ENCODE measurements at regions not wholly inside any gene's neighbourhood (a gene's known extent, or its start where the extent isn't known, plus 50 kb on each side); places are given as distances from the start of the nearest gene placed in this dataset.

DNA sequence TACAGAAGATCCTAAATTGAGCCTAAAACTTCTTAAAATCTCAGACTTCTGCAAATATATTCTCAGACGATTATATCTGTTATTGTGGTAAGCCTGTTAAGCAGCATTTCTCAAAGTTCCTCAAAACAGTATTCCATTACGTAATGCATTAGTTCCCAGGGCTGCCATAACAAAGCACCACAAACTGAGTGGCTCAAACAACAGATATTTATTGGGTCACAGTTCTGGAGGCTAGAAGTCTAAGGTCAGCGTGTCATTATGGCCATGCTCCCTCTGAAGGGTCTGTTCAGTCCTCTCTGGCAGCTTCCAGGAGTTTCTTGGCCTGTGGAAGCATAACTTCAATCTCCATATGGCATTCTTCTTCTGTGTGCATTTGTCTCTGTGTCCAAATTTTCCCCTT lies 103.5 kb upstream of the ST6GALNAC5 start:
- DNase-seq, result no peak

DNA sequence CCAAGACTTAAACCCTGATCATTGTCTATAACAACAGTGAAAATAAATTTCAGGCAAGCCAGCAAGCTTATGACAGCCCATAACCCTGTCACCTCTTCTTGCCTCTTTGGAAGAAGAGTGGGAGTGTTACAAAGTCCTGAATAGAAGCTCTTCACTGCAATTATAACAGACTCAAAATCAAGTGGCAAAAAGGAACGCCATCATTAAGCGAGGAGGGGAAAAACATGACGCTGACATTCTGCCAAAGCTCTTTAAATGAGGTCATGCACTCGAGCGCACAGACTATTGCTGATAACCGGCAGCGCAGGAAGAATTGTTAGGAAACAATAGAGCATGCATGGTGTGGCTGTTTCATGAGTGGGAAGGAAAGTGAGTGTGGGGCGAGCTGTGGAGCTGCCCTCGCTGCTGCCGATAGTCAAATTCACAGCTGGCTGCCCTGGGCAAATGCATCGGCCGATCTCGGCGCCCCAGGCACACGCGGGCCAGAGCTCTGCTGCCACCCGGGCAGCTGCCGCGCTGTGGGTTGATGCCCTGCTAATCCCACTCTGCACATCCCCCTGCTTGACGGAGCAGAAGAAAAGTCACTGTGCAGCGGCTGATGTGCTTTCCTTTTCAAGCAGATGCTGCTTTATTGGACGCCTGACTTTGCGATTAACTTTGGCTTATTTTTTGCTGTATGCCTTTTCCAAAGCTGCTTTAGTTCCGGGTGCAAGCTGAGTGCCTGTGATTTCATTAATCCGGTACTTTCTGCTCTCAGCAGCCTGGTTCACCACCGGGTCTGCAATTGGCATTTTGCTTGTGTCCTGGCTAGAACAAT lies 102.4 kb upstream of the ST6GALNAC5 start:
- DNase-seq, result peak in 26 of 51 donors; percentile 1 to 66 (median 8)

DNA sequence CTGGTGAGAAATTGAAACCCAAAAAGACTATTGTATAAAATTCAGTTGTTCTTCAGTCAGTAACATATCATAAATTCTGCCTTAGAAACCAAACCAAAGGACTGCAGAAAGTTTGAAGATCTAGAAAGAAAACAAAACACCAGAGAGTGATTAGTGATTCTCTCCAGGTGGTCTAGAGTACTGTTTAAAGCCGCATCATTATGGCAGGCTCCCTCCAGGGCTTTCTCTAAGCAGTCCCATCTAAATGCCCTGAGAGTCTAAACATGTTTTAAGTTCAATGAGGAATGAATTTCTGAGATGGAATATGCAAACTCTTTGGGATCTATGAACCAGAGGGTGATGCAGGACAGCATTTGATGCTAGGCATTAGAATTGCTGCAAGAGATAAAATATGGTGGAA lies 100.9 kb upstream of the ST6GALNAC5 start:
- DNase-seq, result no peak

DNA sequence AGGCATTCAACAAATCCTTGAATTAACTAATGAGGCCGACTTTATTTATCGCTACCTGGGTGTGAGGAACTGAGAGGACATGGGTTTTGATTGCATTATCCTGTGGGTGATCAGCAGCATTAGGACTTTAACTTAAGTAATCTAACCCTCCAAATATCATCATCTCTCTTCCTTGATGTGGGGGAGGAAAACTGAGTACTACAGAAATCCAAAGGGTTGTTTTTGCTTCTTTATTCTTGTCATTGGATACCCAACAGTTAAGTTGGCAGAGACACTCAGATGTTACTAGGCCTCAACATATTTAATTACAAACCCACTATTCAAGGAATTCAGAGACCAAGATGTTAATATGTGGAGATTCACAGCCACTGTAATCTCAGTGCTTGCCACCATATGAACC lies 97.4 kb upstream of the ST6GALNAC5 start:
- no peak for DNase-seq

DNA sequence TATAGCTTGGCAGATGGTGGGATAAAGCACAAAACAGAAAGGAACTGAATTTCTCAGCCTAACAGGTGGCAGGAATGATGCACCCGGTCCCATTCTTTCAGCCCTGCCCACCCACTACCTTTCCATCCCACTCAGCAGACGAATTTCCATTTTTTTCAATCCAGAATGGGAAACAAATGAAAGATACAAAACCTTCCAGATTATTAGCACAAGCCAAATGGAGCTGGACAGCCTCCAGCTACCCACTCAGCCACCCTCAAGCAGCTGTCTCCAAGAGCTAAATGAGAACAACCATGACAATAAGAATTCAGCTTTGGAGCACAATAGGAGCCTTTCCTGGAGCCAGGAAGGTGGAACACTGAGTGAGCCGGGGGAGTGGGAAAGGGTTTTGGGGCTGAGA lies 96.3 kb upstream of the ST6GALNAC5 start:
- peak in 2 of 51 donors; percentile 28 to 34 for DNase-seq

DNA sequence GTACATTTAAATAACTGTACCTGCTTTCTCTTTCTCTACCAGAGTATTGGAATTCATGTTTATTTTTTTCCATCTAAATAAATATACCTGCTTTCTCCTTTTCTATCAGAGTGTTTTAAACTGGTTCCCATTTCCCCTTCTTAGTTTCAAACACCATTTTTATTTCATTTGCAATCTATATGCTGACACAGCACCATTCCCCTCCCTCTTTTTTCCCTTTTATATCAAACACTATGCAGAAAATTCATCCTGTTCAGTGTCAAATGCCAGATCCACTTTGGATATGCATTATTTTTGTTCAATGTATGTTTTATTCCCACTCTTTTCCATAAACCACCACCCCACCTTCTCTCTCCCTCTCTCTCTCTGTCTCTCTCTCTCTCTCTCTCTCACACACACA lies 85.8 kb upstream of the ST6GALNAC5 start:
- DNase-seq, result no peak

DNA sequence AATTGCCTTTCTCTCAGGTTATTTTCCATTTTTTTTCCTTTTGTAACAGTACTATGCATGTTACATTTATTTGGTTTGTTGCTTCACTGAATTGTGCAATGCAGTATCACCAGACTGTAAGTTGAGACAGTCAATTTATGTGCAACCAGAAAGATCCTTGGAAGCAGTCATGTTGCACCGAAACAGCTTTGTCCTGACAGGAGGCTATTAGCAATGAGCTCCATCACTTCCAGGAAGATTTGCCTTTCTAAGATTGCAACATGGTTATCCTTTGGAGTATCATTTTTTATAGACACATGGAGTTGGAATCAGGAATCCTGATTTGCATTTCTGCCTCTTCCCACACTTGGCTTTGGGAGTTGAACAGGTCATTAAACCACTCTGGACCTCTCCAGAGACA lies 84.5 kb upstream of the ST6GALNAC5 start:
- DNase-seq, result no peak

DNA sequence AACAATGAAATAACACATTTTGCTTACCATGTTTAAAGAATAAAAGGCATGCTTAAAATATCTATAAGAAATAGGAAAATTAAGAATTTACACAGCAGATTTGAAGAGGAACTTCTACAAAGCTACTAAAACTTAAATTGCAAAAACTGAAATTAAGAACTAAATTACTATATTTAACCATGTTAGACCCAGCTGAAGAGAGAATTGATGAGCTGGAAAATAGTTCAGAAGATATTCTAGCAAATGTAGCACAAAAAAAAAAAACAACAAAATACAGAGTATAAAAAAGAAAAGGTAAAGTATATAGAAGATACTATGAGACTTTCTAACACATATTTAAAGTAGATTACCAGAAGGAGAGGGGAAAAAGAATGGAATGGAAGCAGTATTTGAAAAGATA lies 82.8 kb upstream of the ST6GALNAC5 start:
- no peak for DNase-seq

DNA sequence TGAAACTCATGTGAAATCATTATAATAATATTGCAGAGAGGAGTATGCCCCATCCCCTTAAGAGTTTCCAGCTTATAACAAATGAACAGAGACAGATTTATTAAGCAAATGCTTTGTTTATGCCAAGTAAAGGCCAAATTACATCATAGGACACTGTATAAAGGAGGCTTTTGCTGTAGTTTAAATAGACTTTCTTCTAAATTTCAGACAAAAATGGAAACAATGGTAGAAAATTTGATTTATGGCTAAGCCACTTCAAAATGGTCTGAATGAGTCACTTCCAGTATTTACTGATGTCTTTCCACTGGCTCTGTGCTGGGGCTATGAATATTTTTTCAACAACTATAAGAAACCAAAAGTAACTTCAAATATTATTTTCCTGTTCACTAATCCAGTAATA lies 81.1 kb upstream of the ST6GALNAC5 start:
- DNase-seq, result no peak

DNA sequence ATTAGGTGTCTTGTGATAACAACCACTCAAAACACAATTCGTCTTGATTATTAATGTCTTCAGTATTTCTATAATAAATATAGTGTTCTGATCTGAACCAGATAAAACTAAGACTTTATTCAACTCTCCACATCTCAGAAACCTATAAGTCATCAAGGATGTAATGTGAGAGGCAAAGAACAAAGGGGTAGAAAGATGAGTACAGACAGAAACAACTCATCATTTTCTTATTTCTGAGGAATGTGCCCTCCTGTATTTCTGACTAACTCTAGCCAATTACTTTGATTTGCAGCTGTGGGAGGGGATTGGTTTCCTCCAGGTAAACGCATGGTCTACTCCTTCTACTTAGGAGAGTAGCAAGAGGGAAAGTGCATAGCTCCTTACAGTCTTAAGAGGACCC lies 73.7 kb upstream of the ST6GALNAC5 start:
- no peak for DNase-seq

DNA sequence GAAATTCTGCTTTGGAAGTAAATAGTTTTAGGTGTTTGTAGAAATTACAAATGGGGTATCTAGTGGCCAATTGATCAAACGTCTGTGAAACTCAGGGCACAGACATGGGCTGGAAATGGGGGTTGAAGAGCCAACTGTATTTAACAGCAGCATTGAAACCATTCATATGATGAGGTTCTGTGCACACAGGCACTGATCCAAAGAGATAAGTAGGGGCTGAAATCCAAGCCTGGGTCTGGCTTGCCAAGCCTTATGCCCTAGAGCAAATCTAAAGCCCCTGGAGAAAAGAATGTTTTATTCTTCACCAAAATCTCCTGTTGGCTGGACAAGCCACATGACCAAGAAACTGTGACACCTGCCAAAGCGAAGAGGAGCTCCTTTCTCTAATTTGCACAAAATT lies 67.6 kb upstream of the ST6GALNAC5 start:
- DNase-seq, result no peak

DNA sequence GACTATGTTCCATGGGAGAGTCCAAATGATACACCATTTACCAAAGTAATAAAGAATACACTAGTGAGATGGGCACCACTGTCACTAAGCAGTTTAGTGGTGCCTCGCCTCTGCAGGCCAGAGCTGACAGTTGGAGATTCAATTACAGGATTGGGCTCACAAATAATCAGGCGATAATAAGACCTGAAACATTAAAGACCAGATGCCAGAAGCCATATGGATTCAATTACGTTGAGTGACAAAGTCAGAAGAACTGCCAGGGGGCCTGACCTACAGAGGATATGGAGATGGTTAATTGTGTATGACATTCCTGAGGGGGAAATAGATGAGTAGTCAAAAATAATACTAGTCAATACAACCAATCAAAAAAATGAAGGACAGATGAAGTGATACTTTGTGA lies 65.2 kb upstream of the ST6GALNAC5 start:
- DNase-seq, result no peak

DNA sequence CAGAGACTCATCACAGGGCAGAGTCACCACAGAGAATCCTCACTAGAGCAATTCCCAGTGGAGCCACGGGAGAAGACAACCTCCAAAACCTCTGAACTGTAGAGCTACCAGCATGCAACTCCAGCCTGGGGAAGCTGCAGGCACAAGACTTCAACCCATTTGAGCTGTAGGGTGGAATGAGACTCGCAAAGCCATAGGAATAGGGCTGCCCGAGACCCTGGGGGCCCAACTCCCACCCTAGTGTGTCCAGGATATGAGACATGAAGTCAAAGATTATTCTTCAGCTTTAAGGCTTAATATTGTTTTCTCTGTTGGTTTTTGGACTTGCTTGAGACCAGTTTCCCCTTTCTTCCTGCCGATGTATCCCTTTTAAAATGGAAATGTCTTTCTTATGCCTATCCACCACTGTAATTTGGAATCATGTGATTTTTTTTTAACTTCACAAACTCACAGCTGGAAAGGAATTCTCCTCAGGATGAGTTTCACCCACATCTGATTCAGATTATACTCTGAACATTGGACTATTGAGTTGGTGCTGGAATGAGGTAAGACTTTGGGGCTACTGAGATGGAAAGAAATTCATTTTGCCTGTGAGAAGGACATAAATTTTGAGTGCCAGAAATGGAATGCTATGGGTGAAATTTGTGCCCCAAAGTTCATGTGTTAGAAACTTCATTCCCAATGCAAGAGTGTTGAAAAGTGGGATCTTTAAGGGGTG lies 59.6 kb upstream of the ST6GALNAC5 start:
- no peak for DNase-seq
